Keratinocyte (primary cell): ENCODE measurements at regions not wholly inside any gene's neighbourhood (a gene's known extent, or its start where the extent isn't known, plus 50 kb on each side); places are given as distances from the start of the nearest gene placed in this dataset.

ENCODE experiments used
- CTCF ChIP-seq, 3 experiments: IDR thresholded peaks in 1 of 3; conservative IDR thresholded peaks in 1 of 3; optimal IDR thresholded peaks in 1 of 3; 2 replicates in 2 of 3; 3 replicates in 1 of 3; pipeline versions ENCODE3 to v1.5.1; 2011; ENCODE audit warnings: low read length in 3 of 3, mild to moderate bottlenecking in 3 of 3, moderate library complexity in 2 of 3, control low read depth in 1 of 3, inconsistent platforms in 1 of 3; ENCODE audit not compliant: insufficient read depth in 2 of 3; ENCODE audit errors: extremely low read depth in 1 of 3
- EZH2 ChIP-seq: IDR thresholded peaks from one replicate; pipeline ENCODE4 v1.6.1; 2012; ENCODE audit warnings: inconsistent platforms, mild to moderate bottlenecking, low read length, moderate library complexity

DNA sequence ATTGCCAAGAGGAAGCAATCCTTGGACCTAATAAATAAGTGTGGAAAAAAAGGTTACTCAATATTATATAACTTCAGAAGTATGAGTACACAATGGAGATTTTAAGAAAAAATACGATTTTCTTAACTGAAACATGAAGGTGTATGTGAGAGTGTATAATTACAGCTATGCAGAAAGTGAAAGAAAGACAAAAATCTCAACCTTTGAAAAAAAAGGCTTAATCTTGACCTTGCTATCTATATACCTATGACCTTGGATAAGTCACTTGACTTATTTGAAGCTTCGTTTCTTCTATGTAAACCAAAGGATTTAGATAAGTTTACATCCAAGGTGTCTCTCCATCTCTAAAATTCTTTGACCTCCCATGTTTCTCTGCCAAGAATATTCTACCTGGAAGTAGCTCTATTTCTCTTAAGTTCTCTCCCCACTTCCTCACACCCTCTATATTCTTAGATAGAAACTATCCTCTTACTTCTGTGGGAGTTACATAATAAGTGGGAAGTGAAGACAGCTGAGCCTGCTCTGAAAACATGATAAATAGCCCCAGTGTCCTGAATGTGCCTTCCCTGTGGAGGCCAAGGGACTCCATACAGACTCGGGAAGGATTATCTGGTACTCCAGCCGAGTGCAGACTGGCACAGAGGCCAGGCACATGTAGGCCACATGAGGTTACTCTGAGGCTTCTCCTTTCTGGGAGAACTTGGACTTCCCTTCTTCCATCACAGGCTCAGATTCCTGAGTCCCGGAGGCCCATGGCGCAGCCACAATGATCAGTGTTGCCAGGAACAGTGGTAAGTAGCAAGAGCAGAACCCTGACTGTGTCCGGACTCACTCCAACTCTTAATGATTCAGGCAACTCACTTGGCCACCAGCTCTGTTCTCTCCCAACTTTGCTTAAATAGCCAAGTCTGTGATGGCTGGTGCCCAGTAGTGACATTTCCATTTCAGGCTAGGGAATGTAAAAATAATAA is 166.8 kb upstream of the COL8A1 start:
- no peak for TF ChIP-seq CTCF (optimal IDR thresholded peaks at IDR 0.05 in 1 of 3, IDR thresholded peaks at IDR 0.05 in 1 of 3, conservative IDR thresholded peaks at IDR 0.05 in 1 of 3; ENCODE audit: extremely low read depth in 1 of 3, insufficient read depth in 2 of 3, low read length in 3 of 3)
- TF ChIP-seq EZH2 = no peak
